Mesothelial cell of epicardium (in vitro differentiated cells): ENCODE measurements at regions not wholly inside any gene's neighbourhood (a gene's known extent, or its start where the extent isn't known, plus 50 kb on each side); places are given as distances from the start of the nearest gene placed in this dataset.

ENCODE experiments used
- DNase-seq, 2 experiments: peaks; one replicate each; pipeline ENCODE4 v3.0.0; 2021; ENCODE audit warnings: low spot score in 2 of 2; ENCODE audit not compliant: unreplicated experiment in 2 of 2
- H3K27ac Mint-ChIP-seq: 2 replicates; pipeline ENCODE4 v1.8.0; 2021; ENCODE audit warnings: mixed read lengths
- H3K27me3 Mint-ChIP-seq: 2 replicates; pipeline ENCODE4 v1.8.0; 2021; ENCODE audit warnings: low read depth, mixed read lengths
- H3K36me3 Mint-ChIP-seq: 2 replicates; pipeline ENCODE4 v1.8.0; 2021; ENCODE audit warnings: mixed read lengths
- H3K4me1 Mint-ChIP-seq: 2 replicates; pipeline ENCODE4 v1.8.0; 2021; ENCODE audit warnings: mixed read lengths
- H3K4me3 Mint-ChIP-seq: 2 replicates; pipeline ENCODE4 v1.8.0; 2021; ENCODE audit warnings: mild to moderate bottlenecking, moderate library complexity, mixed read lengths
- H3K9me3 Mint-ChIP-seq: 2 replicates; pipeline ENCODE4 v1.8.0; 2021; ENCODE audit warnings: mixed read lengths
- CTCF ChIP-seq: fragments of 200-600 bp; sonication (generic); IDR thresholded peaks from one replicate; pipeline ENCODE4 v1.5.0; 2021; ENCODE audit warnings: antibody characterized with exemption; ENCODE audit not compliant: unreplicated experiment

- Mint-ChIP-seq H3K27me3 (peaks cover 28% of the 10 kb centered on the region), H3K9me3 (peaks cover 30% of the 10 kb centered on the region), H3K27ac (no peak overlapping the region), H3K4me3 (no peak overlapping the region), H3K4me1 (no peaks in the 10 kb centered on the region), H3K36me3 (no peaks in the 10 kb centered on the region)
- TF ChIP-seq CTCF = no peak
- DNase-seq = no peak
Observed at GRCh38 chr10:131511391-131511790, 199.9 kb upstream of the TCERG1L start.

- peaks cover 42% of the 10 kb centered on the region for H3K27me3 Mint-ChIP-seq
- peaks cover 21% of the 10 kb centered on the region for H3K9me3 Mint-ChIP-seq
- H3K4me3 Mint-ChIP-seq = no peak overlapping the region
- H3K36me3 Mint-ChIP-seq = no peaks in the 10 kb centered on the region
- no peak for TF ChIP-seq CTCF
- no peak for DNase-seq
- H3K4me1 Mint-ChIP-seq = no peaks in the 10 kb centered on the region
- no peak overlapping the region for H3K27ac Mint-ChIP-seq
Observed at GRCh38 chr10:131512852-131513251, 201.3 kb upstream of the TCERG1L start.

GRCh38 chr10:131513445-131513844 is 201.9 kb upstream of the TCERG1L start:
- Mint-ChIP-seq H3K27ac (no peak overlapping the region), H3K4me1 (no peaks in the 10 kb centered on the region), H3K4me3 (no peak overlapping the region), H3K9me3 (peaks cover 15% of the 10 kb centered on the region), H3K36me3 (no peaks in the 10 kb centered on the region), H3K27me3 (peaks cover 48% of the 10 kb centered on the region)
- no peak for DNase-seq
- TF ChIP-seq CTCF = no peak

- Mint-ChIP-seq H3K4me1 (no peaks in the 10 kb centered on the region), H3K36me3 (no peaks in the 10 kb centered on the region), H3K27ac (no peak overlapping the region), H3K4me3 (no peak overlapping the region), H3K9me3 (peaks cover 11% of the 10 kb centered on the region), H3K27me3 (peaks cover 51% of the 10 kb centered on the region)
- no peak for DNase-seq
- no peak for TF ChIP-seq CTCF
Observed at GRCh38 chr10:131513901-131514300, 202.4 kb upstream of the TCERG1L start.

GRCh38 chr10:131514454-131514853 is 202.9 kb upstream of the TCERG1L start:
- DNase-seq = no peak
- TF ChIP-seq CTCF = no peak
- H3K27me3 Mint-ChIP-seq = peaks cover 56% of the 10 kb centered on the region
- no peak overlapping the region for H3K27ac Mint-ChIP-seq
- peaks cover 6% of the 10 kb centered on the region for H3K9me3 Mint-ChIP-seq
- no peak overlapping the region for H3K4me3 Mint-ChIP-seq
- no peaks in the 10 kb centered on the region for H3K36me3 Mint-ChIP-seq
- H3K4me1 Mint-ChIP-seq = no peaks in the 10 kb centered on the region

- Mint-ChIP-seq H3K27me3 (peaks cover 64% of the 10 kb centered on the region), H3K27ac (no peak overlapping the region), H3K4me3 (no peak overlapping the region), H3K4me1 (no peaks in the 10 kb centered on the region), H3K9me3 (peaks cover 2% of the 10 kb centered on the region), H3K36me3 (no peaks in the 10 kb centered on the region)
- DNase-seq = no peak
- TF ChIP-seq CTCF = no peak
Observed at GRCh38 chr10:131516285-131516684, 204.8 kb upstream of the TCERG1L start.
